Adrenal gland (tissue), 5 donors: ENCODE measurements at regions not wholly inside any gene's neighbourhood (a gene's known extent, or its start where the extent isn't known, plus 50 kb on each side); places are given as distances from the start of the nearest gene placed in this dataset.

Experiments used
- CTCF ChIP-seq, 6 experiments: fragments of 450-650 bp in 4 of 6; fragments of 200-600 bp in 2 of 6; sonication (generic) in 1 of 6; IDR thresholded peaks; 1 replicate in 5 of 6; 2 replicates in 1 of 6; pipeline versions ENCODE4 v1.5.1 to v1.8.0; 2016 to 2021; ENCODE audit warnings: antibody characterized with exemption in 6 of 6, mild to moderate bottlenecking in 2 of 6, moderate library complexity in 1 of 6
- POLR2A ChIP-seq, 2 donors: fragments of 450-650 bp; IDR thresholded peaks; one replicate each; pipeline ENCODE4 v1.6.1; 2017; ENCODE audit warnings: antibody characterized with exemption in 2 of 2, mild to moderate bottlenecking in 2 of 2, moderate library complexity in 1 of 2
- donor health status: DM: no; HTN: no; CAD: no.

GRCh38 chr5:141777130-141777529 lies 95.1 kb upstream of the ARAP3 start:
- TF ChIP-seq POLR2A (IDR thresholded peaks at IDR 0.05), result no peak
- TF ChIP-seq CTCF (IDR thresholded peaks at IDR 0.05), result no peak
